Gastroesophageal sphincter (tissue), 3 donors: ENCODE measurements at regions not wholly inside any gene's neighbourhood (a gene's known extent, or its start where the extent isn't known, plus 50 kb on each side); places are given as distances from the start of the nearest gene placed in this dataset.

ENCODE experiments used
- EP300 ChIP-seq: sonication (generic); formaldehyde crosslinking; IDR thresholded peaks from one replicate; pipeline ENCODE4 v1.6.1; 2017; ENCODE audit warnings: antibody characterized with exemption, mild to moderate bottlenecking
- POLR2A ChIP-seq, 2 donors: fragments of 450-650 bp; IDR thresholded peaks; one replicate each; pipeline ENCODE4 v1.6.1; 2017; ENCODE audit warnings: antibody characterized with exemption in 2 of 2, mild to moderate bottlenecking in 2 of 2, moderate library complexity in 1 of 2
- TF ChIP-seq, protein P1 (sequence below), 4 experiments: fragments of 200-600 bp in 2 of 4; fragments of 450-650 bp in 2 of 4; sonication (generic) in 1 of 4; IDR thresholded peaks; one replicate each; pipeline ENCODE4 v1.5.1; 2017 to 2019; ENCODE audit warnings: antibody characterized with exemption in 4 of 4, mild to moderate bottlenecking in 2 of 4, moderate library complexity in 2 of 4

DNA sequence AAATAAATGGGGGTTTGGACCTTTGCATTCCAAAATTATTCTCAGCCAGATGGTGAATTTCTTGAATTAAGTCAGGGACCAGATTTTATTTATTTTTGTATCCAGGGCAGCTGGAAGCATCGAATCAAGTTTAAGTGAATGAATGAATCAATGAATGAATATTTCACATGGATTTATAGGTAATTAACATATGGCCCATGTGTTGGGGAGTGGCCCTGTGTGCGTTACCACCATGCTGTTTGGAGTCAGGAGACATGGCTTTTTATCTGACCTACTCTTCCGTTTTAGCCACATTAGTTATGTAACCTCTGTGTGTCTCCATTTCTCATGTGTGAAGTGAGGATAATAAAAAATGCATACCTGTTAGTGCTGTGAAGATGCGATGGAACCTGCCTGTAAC, 213.5 kb downstream of the CDH26 start:
- TF ChIP-seq POLR2A (IDR thresholded peaks at IDR 0.05) (no peak), EP300 (no peak)
- TF ChIP-seq, protein P1, sequence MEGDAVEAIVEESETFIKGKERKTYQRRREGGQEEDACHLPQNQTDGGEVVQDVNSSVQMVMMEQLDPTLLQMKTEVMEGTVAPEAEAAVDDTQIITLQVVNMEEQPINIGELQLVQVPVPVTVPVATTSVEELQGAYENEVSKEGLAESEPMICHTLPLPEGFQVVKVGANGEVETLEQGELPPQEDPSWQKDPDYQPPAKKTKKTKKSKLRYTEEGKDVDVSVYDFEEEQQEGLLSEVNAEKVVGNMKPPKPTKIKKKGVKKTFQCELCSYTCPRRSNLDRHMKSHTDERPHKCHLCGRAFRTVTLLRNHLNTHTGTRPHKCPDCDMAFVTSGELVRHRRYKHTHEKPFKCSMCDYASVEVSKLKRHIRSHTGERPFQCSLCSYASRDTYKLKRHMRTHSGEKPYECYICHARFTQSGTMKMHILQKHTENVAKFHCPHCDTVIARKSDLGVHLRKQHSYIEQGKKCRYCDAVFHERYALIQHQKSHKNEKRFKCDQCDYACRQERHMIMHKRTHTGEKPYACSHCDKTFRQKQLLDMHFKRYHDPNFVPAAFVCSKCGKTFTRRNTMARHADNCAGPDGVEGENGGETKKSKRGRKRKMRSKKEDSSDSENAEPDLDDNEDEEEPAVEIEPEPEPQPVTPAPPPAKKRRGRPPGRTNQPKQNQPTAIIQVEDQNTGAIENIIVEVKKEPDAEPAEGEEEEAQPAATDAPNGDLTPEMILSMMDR (IDR thresholded peaks at IDR 0.05) = no peak
